GM18867 (cell line): ENCODE measurements at regions not wholly inside any gene's neighbourhood (a gene's known extent, or its start where the extent isn't known, plus 50 kb on each side); places are given as distances from the start of the nearest gene placed in this dataset.
A peak's percentile ranks its signal among the peaks of the same experiment; 100 is the strongest.

Experiments
- ATAC-seq: cut with Tn5 transposase; IDR thresholded peaks from one replicate; pipeline ENCODE4 v1.9.1; 2021; ENCODE audit warnings: mild to moderate bottlenecking, moderate library complexity; ENCODE audit not compliant: unreplicated experiment

DNA sequence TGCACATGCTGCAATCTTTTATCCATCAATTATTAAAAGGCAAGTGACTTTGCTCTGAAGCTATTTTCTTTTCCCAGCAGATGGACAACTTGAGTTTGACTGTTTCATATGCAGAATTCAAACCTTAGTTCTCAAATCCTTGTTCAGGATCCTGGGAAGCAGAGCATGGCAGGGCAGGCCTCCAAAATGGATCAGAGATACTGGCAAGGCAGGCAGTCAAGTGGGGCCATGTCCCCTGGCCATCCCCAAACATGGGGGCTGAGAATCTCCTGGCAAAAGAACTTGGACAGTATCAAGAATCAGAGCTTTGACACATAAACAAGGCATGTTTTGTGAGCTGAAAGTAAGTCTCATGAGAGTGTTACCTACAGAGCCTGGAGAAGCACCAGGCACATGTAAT is 122.9 kb upstream of the CTNNB1 start:
- no peak for ATAC-seq

DNA sequence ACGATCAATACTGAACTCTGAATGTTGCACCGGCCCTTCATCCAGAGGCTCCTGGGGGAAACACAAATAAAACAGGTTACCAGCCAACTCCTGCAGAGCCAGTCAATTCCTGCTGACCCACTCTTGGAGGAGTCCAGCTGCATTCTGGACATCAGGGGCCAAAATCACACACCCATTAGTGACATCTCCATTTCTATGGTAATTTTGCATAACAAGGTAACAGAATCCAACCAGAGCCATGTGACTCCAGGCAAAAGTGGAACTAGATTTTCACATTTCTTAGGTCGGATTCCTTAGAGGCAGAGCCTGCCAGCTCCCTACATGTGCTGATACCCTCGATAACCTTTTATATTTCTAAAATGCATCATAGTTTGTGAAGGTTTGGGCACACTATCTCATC is 119.2 kb upstream of the CTNNB1 start:
- ATAC-seq: no peak

DNA sequence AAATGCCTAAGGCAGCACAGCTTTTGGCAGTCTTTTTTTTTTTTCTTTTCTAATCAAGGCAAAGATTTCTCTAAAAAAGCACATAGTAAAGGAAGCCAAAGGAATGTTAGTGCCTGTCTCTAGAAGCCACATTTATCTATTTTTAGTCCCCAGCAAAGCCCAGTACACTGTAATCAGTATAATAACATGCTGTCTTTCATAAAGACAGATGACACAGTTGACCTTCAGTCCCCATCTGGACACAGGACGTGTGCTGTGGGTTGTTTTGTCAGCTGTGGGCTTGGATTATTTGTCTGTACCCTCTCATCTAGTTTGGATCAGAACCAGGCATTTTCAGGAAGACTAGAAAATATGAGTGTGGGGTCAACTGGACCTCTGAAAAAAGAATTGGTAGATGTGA is 110.4 kb upstream of the CTNNB1 start:
- ATAC-seq: no peak

DNA sequence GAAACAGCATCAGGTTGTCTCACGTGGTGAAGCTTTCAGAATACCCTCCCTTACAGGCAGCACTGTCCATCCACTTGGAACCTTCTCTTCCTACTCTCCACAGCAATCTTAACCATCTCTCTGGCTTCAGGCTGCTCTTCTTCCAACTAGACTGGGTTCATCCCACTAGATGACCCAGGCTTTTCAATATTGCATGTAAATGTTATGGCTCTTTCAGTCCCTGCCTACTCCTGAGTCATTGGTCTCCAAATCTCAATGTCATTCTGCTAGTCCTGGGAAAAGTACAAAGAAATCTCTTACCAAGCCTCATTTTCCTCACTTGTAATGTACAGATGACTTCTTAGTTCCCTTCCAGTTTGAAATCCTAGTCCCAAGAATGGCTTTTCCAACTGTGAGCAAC is 109.7 kb upstream of the CTNNB1 start:
- no peak for ATAC-seq

DNA sequence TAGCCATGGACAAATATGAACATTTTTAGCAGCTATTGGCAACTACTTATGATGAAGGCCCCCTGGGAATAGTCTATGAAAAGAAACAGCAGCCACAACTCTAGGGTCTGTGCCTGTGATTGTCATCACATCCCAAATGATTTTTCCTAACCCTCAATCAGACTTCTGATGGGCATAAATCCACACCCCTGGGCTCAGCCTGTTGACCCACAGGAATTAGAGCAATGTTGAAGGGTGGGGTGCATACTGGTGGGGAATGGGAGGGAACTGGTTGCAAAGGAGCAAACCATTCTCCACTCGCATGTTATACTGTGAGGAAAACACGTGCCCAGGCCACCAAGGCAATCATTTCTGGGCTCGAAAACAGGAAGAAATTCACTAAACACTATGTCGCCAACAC is 106.5 kb upstream of the CTNNB1 start:
- ATAC-seq: no peak

DNA sequence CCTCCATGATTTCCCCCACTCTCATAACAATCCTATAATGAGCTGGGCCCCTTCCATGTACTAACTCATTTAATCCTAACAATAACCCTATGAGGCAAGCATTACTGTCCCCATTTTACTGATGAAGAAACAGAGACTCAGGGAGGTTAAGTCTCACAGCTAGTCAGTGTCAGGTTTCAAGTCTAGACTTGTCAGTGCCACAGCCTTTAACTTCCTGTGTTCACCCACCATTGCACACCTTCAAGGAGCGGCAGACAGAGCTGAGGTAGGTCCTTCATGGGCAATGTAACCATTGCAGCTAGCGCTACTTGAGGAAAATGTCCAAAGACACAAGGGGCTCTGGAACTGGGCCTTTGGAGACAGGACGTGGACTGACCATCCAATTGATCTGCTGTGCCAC is 105.8 kb upstream of the CTNNB1 start:
- no peak for ATAC-seq

DNA sequence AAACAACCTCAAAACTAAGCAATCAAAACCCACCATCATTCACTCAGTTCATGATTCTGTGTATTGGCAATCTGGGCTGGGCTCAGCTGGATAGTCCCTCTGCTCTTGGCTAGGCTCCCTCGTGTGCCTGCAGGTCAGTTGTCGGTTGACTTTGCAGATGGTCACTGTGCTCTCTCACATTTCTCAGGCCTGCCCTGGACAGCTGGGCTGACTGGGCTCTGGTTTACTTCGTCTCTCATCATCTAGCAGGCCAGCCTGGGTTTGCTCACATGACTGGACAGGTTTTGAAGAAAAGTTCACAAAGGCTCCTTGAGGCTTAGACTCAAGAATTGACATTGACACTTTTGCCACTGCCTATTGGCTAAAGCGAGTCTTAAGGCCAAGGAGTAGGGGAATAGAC is 105.0 kb upstream of the CTNNB1 start:
- no peak for ATAC-seq

DNA sequence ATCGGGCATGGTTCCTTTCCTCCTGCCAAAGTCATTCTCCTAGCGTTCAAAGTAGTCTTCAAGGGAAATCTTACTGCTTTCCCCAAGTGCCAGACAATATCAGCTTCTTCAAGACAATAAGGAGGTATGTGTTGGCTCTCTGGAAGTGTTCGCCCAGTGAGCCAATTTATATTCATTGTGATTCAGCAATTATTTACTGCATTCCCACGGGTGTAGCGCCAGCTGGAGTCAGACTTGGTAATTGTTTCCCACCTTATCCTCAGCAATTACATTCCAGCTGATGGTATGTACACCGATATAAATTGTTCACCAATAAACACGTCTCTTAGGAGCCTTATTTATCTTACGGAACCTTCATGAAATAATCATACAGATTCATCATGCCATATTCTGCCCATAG is 103.6 kb upstream of the CTNNB1 start:
- ATAC-seq: no peak

DNA sequence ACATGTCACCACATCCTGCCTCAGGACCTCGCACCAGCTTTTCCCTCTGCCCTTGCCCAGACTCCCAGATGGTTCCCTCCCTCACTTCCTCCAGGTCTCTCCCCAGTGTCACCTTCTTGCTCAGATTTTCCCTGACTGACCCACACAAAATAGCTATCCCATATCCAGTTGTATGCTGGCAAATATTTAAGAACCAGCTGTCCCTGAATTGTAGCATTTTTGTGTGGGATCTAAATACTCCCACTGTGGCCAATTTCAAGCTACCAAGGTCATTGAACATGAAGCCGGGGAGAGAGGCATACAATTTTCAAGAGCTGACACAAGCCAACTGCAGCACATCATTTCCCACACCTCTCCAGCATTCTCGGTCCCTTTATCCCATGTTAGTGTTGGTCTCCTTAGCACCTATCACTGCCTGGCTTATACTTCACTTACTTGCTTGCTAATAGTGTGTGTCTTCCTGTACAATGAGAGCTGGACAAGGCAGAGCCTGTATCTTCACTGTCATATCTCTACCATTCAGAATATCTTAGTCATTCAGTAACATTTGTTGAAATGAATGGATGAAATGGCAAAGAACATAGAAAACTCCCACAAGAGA is 101.3 kb upstream of the CTNNB1 start:
- ATAC-seq: no peak

DNA sequence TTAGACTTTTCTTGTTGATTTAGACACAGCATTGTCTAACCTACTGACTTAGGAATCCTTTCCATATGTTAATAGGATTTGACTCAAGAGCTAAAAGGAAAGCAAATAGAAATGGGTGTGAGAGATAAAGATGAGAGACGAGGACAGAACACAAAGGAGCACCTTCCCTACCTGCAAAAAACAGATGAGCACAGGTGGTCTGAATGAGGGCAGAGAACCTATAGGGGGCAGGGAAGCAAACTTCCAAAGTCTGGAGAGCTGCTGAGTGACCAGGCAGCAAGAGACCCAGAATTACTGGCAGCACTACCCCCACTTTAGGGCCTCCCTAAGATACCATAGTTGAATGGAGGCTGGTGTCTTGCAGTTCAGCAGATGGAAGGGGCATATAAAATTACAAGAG is 98.1 kb upstream of the CTNNB1 start:
- no peak for ATAC-seq

DNA sequence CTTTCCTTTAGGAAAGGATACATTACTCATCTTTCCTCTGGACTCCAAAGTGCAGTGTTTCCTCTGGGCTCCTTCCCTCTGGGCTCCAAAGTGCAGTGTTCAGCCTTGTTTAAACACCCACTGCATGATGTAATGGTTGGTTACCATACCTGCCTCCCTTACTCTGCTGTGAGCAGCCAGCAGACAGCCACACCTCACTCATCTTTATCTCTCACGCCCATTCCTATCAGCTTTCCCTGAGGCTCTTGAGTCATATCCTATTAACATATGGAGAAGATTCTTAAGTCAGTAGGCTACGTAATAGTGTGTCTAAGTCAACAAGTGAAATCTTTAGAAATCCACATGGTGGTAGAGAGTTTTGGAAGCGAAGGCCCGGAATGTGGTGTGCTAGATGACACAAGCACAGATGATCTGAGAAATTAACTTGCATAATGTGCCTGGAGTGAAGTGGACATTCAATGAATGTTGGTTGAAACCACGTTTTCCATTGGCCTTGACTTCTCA is 97.2 kb upstream of the CTNNB1 start:
- ATAC-seq: no peak

DNA sequence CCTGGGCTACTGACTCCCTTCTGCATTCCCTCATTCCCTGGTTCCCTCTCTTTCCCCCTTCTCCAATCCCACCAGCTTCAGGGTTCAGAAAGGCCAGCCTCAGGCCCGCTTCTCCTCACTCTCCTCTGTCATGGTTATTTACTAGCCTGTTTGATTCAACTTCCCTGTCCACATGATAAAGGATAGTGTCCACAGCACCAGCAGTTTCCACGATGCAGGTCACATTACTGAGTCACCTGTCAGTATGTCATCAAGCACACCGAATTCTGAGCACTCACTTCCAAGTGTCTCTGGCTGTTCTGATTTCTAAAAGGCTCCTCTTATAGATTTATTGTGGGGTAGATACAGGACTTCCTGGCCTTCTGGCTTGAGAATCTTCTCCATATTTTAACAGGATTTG is 96.6 kb upstream of the CTNNB1 start:
- ATAC-seq: no peak

DNA sequence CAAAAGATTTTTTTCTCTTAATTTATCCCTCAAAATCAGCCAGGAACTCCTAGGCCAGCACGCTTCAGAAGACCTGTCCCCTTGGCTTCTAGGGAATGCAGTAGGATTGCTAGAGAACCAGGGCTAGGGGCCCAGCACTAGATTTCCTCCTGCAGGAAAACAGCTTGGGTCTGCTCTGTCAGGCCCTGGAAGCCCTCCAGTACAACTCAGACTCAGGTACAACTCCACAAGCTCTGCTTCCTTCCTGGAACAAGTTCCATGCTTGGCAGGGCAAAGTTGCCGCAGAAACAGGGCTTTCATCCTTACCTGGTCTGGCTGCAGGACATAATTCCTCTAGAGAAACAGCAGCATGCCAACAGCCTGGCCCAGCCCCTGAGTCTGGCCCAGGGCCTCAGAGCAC is 96.1 kb upstream of the CTNNB1 start:
- no peak for ATAC-seq

DNA sequence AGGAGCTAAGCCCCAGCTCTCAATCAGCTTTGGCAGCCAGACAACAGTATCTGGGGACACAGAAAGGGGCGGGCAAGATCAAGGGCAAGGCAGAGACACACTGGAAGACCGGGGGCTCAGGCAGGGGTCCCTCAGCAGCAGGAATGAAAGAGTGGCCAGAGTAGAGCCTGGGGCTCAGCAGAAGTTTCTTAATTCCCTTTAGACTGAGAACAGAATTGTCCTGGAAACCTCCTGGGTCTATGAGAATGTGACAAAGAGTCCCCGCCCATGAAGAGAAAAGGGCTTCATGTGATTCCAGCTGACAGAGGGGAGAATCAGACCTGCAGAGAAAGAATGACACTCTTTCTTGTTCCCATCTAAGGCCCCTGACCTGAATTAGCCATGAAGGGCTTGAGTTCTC is 95.2 kb upstream of the CTNNB1 start:
- no peak for ATAC-seq

DNA sequence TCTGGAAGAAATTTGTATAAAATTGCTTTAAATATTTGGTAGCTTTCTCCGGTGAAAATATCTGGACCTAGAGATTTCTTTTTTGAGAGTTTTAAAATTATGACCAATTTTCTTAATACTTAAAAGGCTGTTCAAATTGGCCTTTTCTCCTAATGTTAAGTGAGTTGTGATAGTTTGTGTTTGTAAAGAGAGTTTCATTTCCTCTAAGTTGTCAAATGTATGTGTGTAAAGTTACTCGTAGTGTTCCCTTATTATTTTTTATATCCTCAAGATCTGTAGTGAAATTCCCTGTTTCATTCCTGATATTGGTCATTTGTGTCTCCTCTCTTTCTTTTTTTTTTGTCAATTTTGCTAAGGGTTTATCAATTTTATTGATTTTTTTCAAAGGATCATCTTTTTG is 92.6 kb upstream of the CTNNB1 start:
- no peak for ATAC-seq

DNA sequence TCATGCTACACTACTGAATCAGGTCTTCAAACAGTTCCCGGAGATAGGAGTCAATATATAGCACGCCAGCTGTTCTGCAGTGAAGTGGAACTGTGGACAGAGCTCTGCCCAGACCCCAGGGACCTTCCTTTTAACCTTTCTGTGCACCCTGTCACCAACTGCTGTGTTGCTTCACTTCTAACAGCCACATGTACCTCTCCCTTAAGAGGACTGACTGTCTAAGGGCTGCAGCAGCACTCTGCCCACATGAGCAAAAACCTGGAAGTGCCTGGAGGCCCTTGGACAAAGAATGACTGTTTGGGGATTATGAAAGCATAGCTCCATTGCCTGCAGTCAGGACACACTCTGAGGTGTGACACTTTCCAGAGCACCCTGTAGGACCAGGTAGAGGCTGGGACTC is 88.3 kb upstream of the CTNNB1 start:
- no peak for ATAC-seq

DNA sequence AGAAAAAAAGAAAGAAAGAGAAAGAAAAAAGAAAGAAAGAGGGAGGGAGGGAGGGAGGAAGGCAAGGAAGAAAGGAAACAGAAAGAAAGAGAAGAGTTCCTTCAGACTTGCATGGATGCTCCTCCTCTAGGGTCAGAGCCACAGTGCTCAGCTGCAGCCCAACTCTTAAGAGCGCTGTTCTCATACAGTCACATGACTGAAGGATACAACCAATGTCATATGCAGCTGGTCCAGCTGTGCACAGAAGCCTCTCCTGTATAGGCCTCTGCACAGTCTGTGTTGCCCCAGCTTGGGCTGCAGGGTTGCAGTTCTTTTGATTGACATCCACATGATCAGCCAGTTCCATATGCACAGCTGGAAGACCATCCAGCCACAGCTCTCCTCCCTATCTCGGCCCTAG is 86.8 kb upstream of the CTNNB1 start:
- ATAC-seq: no peak

DNA sequence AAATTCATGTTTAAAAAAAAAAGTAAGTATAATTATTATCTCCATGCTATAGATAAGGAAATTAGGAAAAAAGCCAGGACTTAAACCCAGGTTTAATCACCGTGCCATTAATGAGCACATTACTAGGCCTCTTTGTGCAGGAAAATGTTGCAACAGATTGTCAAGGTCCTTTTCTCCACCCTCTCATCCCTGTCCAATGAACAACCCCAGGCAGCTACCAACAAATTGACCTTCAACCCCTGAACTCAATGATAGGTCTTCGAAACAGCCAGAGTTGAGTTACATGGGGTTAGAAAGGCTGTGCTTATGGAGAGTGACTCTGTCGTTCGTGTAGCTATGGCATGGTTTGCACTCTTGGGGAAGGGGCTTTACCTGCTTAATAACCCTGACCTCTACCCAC is 84.2 kb upstream of the CTNNB1 start:
- ATAC-seq: no peak

DNA sequence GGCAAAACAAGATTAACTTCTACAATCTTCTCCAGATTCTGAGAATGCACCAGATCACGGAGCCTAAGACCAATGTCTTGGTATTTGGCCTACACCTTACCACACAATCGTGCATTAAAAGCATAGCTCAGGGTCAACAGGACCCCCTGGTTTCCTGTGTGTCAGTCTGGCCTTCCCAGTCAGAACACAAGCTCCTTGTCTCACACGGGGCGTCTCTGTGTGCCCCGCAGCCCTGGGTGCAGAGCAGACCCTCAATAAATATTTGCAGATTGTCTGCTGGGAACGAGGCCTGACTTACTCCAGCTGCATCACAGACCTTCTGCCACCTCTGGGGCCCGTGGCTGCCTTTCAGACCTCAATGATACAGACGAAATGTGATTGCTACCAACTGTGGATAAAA is 82.5 kb upstream of the CTNNB1 start:
- ATAC-seq: no peak

DNA sequence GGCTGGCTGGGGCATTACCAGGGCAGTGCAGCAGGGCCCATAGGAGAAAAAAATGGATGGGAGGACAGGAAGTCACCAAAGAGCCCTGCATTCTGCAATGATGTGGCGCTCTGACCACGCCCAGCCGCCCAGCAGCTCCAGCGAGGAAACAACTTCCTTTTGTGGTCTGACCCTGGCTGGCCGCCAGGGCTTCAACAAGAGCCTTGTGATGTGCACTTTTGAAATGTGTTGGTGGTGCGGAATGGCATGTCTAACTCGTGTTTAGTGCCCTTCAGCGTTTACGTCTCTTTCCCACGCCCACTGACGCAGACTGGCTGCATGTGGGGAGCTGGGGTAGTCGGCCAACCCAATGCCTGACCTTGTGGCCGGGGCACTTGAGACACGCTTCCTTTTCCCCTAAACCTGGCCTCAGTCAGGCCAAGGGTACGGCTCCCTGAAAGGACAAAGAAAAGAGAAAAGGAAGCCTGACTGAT is 81.9 kb upstream of the CTNNB1 start:
- peak; percentile 90 for ATAC-seq

DNA sequence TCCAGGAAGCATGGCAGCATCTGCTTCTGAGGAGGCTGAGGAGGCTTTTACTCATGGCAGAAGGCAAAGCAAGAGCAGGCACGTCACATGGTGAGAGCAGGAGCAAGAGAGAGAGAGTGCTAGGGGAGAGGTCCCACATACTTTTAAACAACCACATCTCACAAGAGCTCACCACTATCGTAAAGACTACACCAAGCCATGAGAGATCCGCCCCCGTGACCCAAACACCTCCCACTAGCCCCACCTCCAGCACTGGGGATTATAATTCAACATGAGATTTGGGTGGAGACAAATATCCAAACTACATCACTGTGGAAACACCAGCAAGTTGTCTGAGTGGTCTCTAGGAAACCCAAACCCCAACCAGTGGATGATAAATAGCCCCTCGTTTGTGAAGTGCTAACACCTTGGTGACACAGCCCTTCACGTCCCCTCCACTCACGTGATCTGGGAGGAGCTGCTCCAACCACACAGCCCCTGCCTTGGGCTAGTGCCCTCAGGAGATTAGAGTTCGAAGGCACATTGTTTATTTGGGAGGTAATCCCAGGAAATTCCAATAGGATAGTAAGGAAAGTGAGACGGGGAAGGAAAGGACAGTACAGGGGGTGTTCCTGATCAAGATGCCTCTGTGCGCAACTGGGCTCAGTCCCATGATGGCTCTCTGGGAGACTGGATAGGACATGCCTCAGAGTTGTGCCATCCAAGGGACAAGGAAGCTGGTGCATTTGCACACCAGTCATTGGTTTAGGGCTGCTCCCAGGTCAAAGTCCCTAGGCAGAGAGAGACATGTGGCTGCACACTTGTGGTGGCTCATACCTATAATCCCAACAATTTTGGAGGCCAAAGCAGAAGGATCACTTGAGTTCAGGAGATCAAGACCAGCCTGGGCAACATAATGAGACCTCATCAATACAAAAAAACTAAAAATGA is 80.6 kb upstream of the CTNNB1 start:
- no peak for ATAC-seq

DNA sequence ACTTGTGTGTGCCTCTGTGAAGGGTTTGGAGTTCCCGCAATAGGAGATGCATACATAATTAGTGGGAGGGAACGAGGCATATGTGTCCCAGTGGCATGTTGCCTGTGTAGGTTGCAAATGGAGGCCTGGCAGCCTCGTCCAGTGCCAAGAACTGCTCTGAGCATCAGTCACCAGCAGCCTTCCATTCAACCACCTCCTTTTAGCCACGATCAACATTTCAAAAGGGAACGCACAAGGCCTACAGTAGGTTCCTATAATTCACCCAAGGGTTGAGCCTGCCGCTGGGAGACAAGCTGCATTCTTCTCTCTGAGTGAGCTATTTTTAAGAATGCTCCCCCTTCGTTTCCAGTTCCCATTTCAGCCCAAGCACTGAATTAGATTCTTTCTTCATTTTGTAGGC is 78.8 kb upstream of the CTNNB1 start:
- ATAC-seq: no peak
